Erythroblast (primary cell): ENCODE measurements at regions not wholly inside any gene's neighbourhood (a gene's known extent, or its start where the extent isn't known, plus 50 kb on each side); places are given as distances from the start of the nearest gene placed in this dataset.

Experiments
- DNase-seq, 2 experiments: peaks; one replicate each; lab custom pipeline; 2025; lab: John Stamatoyannopoulos, UW
- GATA1 ChIP-seq: IDR thresholded peaks from 2 replicates; pipeline ENCODE4 v1.6.1; 2011; ENCODE audit warnings: low read depth, mild to moderate bottlenecking, control low read depth, low read length, moderate library complexity
- POLR2A ChIP-seq: IDR thresholded peaks from 2 replicates; pipeline ENCODE4 v1.6.1; 2011; ENCODE audit warnings: mild to moderate bottlenecking, low read length

DNA sequence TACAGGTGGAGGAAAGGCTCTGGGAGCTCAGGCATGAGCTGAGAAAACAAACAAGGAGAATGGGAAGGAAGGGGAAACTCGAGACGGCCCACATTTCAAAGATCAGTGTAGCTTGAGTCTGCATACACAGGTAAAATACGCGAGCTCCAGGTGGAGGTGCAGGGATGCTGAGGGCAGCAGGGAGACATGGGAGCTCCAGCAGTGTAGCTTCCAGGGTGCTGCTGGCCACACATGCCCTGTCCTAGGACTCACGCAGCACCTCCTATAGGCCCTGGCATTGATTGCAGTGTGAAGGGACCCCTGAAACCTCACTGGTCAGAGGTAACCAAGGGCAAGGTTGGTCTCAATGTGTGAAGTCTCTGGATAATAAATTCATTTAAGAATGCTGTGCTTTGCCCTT lies 362.8 kb upstream of the HS6ST1 start:
- TF ChIP-seq POLR2A: no peak
- no peak for TF ChIP-seq GATA1
- DNase-seq: no peak

DNA sequence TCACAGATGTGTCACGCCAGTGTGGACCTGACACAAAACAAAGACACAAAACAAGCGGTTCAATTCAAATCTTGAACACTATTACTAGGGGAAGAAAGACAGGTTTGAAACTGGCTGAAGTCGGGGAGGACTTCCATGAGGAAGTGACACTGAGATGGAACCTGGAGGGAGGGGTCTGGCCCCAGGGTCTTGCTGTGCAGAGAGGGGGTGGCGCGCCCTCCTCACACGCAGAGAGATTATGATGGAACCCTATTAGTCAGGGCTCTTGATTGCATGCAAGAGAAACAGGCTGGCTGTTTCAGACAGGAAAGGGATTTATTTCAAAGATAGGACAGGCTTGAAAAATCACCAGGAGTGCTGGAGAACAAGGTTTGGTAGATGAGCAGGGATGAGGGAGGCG lies 363.6 kb upstream of the HS6ST1 start:
- no peak for DNase-seq
- TF ChIP-seq GATA1 (no peak), POLR2A (no peak)

DNA sequence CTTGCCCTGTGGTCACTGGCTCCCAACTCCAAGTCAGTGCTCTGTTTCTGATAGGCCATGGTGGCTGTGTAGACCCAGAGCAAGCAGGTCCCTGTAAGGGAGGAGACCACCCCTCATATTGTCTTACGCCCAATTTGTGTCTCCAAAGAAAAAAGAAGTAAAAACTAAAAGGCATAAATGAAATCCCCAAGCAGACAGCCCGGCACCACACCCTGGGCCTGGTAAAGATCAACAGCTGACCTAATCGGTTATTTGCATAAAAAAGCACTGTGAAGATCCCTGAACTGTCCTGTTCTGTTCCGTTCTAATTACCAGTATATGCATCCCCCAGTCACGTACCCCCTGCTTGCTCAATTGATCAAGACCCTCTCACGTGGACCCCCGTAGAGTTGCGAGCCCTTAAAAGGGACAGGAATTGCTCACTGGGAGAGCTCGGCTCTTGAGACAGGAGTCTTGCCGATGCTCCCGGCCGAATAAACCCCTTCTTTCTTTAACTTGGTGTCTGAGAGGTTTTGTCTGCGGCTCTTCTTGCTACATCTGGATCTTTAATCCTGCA lies 364.1 kb upstream of the HS6ST1 start:
- TF ChIP-seq POLR2A: no peak
- no peak for TF ChIP-seq GATA1
- DNase-seq: no peak

DNA sequence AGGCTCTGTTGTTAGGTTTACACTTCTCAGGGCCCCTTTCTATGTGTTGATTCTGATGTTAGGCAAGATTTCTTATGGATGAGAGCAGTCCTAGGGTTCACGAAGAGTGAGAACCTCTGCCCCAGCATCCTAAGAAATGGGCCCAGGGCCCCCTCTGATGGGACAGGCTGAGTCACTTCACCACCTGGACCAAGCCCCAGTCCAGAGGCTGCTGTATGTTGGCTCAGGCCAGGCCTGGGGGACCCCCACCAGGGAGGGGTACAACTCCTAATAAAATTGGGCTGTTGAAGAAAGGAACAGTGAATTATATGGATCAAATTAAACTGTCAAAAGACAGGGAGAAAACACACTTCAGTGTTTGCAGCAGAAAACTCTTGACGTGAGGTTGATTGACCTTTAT lies 365.9 kb upstream of the HS6ST1 start:
- TF ChIP-seq GATA1 (no peak), POLR2A (no peak)
- DNase-seq: no peak

DNA sequence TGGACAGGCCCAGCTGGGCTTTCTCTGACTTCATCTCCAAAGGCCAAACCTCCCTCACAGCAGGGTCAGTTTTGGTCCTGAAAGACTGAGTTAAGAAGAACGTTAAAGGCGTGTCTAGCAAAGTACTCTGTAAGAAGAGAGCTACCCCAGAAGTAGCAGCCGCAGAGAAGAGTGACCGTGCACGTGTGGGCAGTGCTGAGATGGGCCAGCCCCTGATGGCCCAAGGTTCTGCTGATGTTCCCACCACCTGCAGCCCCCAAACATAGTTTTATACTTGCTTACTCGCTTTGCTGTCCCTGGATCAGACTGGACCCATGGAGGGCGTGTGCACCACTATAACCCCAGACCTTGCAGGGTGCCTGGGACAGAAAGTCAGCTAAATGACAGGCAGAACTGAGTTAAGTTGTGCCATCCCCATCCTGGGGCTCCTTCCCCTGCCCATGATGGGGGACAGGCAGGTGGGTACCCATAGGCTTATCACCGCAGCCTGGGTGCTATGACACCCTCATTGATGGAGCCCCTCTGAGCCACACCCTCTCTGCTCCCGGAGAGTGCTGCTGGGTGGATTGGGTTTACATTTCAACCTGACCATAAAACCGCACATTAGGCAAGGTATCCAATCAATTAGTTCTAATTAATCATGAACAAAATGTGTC lies 367.3 kb upstream of the HS6ST1 start:
- TF ChIP-seq GATA1 (no peak), POLR2A (no peak)
- no peak for DNase-seq

DNA sequence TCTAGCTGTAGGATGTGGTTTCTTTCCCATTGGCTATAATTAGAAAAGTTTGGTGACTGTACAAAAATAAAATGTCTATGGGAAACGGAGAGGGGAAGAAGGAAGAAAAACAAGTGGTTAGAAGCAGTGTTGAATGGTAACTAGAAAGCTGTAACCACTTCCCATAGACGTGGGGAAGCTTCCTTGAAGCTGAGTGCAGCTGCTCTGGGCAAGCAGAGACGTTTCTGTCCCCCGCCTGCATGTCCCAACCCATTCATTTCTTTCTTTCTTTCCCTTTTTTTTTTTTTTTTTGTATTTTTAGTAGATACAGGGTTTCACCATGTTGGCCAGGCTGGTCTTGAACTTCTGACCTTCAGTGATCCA lies 367.8 kb upstream of the HS6ST1 start:
- no peak for DNase-seq
- no peak for TF ChIP-seq POLR2A
- TF ChIP-seq GATA1: no peak

DNA sequence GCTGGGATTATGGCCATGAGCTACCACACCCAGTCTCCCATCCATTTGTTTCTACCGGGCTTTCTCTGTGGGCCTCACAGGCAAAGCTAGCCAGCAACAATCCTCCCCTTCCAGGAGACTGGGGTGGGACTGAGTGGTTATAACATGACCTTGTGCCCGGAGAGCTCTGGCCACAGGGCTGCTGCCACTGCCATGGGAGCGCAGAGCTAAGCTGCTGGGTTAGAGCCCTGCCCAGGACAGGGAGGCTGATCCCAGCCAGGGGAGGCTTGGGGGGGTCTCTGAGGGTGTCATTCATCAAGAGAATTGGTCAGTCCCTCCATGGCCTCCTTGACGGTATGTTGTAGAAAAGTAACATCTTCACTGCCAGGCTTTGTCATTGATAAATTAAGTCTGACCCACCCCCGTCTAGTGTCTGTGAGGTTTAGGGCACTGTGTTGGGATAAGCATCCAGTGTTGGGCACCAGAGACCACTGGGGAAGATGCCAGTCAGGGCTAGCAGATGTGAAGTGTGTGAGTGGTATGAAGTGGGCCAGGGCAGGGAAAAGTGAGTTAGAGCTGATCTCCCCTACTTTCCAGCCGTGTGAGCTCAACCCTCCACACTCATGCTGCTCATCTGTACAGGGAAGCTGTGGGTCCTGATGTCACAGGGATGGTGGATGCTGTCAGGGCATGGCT lies 368.4 kb upstream of the HS6ST1 start:
- TF ChIP-seq GATA1 (no peak), POLR2A (no peak)
- DNase-seq: no peak

DNA sequence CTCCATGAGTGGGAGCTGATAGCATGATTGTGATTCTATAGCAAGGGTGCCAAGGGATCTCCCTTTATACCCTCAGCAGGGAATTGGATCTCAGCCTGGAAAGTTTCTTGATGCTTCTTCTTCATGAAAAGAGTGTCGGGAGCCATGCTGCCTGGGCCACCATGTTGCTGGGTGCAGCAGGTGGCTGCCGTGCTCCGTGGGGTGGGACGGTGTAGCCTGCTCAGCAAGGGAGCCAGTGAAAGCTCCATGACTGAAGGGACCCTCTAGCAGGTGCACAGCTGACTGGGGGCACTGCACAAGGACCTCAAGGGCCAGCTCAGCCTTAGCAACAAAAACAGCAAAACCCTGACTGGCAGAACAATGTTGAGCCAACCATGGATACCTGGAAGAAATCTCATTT lies 368.9 kb upstream of the HS6ST1 start:
- TF ChIP-seq GATA1: no peak
- no peak for TF ChIP-seq POLR2A
- no peak for DNase-seq

DNA sequence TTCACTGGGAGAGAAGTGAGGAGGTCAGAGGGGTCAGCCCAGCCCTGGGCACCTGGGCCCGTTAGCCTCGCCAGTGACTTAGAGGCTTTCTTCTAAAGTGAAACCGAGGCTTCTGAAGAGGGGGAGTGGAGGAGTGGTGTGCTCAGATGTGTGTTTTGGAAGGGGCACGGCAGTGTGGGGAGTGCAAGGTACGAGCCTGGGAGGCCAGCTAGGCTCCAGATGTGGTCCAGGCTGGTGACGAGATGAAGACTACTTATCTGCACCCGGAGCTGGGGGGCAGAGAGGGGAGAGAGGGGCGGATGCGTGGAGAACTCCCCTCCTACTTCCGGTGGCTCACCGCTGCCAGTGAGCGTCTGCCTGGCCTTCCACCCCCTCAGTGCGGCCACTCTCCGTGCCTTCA lies 371.3 kb upstream of the HS6ST1 start:
- TF ChIP-seq POLR2A (no peak), GATA1 (no peak)
- DNase-seq: no peak

DNA sequence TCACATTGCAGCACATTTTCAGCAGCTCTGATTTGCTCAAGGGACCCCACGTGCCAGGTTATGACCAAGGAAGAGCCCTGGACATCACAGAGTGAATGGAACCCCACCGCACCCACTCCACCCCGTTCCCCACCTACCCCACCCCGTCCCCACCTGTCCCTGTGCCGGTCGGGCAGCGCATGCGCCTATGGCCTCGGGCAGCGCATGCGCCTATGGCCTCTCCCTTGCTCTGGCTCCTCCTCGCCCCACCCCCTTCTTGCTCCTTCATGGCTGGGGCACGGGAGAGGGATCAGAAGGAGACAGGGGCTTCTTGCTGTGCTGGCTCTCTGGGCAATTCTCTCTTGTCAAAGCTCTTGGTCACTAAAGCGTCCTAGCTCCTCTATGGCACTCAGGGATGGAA lies 371.8 kb upstream of the HS6ST1 start:
- TF ChIP-seq GATA1 (no peak), POLR2A (no peak)
- no peak for DNase-seq

DNA sequence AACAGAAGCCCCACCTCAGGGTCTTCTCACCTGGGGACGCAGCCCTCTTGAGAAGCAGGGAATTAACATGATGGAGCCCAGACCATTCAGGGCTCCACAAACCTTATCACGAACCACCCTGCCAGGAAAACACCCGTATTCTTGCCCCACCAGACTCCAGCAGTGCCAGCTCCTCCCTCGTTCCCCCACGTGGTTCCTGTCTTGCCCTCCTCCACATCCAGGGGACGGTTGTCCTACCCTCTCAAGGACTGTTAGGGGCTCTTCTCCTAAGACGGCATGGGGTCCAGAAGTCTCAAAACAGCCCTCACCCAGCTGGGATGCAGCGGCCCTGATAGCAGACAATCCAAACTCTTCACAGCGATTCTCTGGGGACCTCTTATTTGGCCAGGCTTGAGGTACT lies 372.2 kb upstream of the HS6ST1 start:
- TF ChIP-seq POLR2A: no peak
- TF ChIP-seq GATA1: no peak
- DNase-seq: no peak

DNA sequence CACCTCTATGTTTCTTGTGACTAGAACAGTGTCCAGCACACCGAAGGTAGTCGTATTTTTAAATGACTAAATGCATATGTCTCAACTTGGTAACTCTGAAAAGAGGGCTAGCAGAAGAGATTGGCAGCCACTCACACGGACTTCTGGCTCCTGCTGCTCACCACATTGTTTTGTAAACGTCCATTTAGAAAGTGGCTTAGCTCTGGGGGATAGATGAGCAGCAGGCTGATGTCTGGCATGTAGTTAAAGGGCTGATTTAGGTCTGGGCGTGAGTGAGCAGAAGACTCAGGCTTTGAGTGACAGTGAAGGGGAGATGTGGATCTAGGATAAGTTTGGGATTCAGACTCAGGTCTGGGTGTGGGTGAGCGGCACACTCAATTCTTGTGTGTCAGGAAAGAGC lies 372.9 kb upstream of the HS6ST1 start:
- no peak for DNase-seq
- TF ChIP-seq GATA1 (no peak), POLR2A (no peak)

DNA sequence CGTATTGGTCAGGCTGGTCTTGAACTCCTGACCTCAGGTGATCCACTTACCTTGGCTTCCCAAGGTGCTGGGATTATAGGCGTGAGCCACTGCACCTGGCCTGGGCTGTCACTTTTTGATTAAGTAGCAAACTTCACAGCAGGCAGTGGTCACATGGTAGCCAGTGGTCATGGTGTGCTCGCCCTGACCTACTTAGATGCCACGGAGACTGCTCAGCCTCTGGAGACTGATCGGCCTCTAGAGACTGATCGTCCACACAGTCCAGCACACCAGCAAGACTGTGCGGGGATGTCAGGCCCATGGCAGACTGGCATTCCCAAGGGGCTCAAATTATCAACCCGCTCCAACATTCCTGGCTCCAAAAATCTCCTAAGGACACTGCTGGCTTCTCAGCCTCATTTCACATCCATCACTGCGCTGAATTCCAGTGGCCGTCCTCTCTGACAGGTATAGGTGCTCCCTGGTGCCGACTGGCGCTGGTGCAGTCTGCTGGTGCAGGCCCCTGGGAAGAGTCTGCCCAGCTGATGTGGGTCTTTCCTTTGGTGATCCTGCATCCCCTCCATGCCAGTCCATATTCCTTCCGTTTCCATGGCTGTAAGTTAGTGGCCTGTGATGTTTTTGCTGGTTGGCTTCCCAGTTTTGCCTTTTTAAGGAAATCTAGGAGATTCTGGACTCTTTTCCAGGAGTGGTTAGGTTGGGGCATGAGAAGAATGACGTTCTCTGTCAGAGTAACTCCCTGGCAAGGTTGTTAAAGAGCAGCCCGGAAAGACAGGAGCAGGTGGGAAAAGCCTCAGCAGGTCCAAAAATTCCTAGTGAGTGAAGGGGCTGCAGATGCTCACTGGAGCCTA lies 374.5 kb upstream of the HS6ST1 start:
- no peak for TF ChIP-seq GATA1
- no peak for TF ChIP-seq POLR2A
- DNase-seq: no peak

DNA sequence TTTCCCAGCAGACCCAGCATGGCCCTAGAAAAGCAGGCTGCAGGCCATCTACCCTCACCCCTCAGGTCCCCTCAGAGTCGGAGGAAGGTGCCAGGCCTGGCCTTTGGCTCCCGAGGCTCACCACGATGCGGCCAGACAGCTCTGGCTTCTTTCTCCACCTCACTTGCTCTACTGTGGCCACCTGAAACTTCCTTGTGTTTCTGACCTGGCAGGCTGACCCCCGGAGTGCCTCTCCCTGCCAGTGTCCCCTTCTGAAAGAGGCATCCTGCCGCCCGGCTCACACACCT lies 375.0 kb upstream of the HS6ST1 start:
- DNase-seq: no peak
- TF ChIP-seq GATA1: no peak
- no peak for TF ChIP-seq POLR2A
